Stimulated activated CD4-positive, alpha-beta T cell treated with anti-CD3 and anti-CD28 coated beads, Interleukin-15, amount 100 ng/mL, for 24 hours (primary cell): ENCODE measurements at regions not wholly inside any gene's neighbourhood (a gene's known extent, or its start where the extent isn't known, plus 50 kb on each side); places are given as distances from the start of the nearest gene placed in this dataset.
"Not testable (repeated sequence)": the region's sequence is repeated elsewhere in the genome, so short reads cannot be mapped to it uniquely, and the experiment has no call there.

Source experiments
- DNase-seq: peaks from one replicate; pipeline ENCODE4 v3.0.0-alpha.2; 2020

GRCh38 chr3:158026236-158026635 is 80.0 kb downstream of the SHOX2 start:
- DNase-seq, result no peak

DNA sequence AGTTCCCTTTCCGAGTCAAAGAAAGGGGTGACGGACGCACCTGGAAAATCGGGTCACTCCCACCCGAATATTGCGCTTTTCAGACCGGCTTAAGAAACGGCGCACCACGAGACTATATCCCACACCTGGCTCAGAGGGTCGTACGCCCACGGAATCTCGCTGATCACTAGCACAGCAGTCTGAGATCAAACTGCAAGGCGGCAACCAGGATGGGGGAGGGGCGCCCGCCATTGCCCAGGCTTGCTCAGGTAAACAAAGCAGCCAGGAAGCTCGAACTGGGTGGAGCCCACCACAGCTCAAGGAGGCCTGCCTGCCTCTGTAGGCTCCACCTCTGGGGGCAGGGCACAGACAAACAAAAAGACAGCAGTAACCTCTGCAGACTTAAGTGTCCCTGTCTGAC is 86.3 kb downstream of the SHOX2 start:
- DNase-seq, result not testable (repeated sequence)

DNA sequence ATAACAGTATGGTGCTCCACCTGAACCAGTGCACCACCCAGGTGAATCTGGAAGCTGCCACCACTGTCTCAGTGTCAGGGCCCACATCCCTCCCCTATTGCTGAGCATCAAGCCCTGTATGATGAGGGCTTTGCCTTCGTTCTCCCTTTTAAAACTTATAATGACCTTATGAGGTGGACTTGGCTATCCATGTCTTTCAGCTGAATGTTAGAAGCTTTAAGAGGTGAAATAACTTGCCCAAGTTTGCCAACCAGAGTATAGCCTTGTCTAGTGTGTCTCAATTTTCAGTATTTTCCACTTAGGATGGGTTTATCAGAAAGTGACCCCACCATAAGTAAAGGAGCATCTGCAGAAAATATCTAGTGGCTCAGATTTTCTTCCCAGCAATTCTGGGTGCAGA is 87.8 kb downstream of the SHOX2 start:
- DNase-seq, result no peak

- no peak for DNase-seq
Observed at GRCh38 chr3:158012901-158013300, 93.3 kb downstream of the SHOX2 start.

GRCh38 chr3:158005391-158006100 is 100.7 kb downstream of the SHOX2 start:
- no peak for DNase-seq

- DNase-seq, result no peak
Observed at GRCh38 chr3:157999246-157999645, 107.0 kb downstream of the SHOX2 start.

- DNase-seq, result no peak
Observed at GRCh38 chr3:157982359-157982758, 123.9 kb downstream of the SHOX2 start.

- no peak for DNase-seq
Observed at GRCh38 chr3:157981819-157982218, 124.4 kb downstream of the SHOX2 start.

GRCh38 chr3:157979022-157979421 is 127.2 kb downstream of the SHOX2 start:
- no peak for DNase-seq

DNA sequence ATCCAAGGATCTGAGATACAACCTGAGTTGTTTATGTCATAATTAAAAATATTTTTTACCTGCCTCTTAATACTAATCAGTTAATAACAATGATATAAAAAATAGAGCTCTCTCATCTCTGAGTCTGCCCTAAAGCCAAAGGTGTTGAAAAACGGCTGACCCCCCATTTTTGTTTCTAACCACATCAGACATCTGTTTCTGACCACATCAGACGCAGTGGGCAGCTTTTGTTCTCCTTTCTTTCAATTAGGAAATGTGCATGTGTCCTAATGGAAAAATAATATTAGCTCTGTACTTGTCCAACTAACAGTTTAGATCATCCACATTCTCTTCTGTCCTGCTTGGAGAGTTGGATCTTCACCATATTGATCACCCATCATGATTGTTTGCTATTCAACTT is 144.6 kb downstream of the SHOX2 start:
- no peak for DNase-seq

- no peak for DNase-seq
Observed at GRCh38 chr3:157958457-157958856, 147.8 kb downstream of the SHOX2 start.

DNA sequence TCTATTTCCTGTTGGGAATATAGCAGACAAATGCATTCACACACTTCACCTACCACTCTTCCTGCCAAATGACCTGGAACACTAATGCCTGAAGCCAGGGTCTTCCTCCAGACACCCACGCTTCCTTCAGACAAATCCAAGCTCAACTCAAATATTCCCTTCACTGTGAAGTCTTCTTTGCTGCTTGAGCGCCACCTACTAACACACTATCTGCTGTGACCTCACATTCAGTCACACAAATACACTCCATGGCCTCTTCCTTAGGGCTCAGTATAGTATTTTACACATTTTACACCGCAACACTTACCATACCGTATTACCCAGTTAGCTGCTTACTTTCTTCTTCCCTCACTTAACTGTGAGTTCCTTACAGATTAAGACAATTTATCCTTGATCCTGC is 149.4 kb downstream of the SHOX2 start:
- DNase-seq, result no peak

- no peak for DNase-seq
Observed at GRCh38 chr3:157956176-157956575, 150.0 kb downstream of the SHOX2 start.

DNA sequence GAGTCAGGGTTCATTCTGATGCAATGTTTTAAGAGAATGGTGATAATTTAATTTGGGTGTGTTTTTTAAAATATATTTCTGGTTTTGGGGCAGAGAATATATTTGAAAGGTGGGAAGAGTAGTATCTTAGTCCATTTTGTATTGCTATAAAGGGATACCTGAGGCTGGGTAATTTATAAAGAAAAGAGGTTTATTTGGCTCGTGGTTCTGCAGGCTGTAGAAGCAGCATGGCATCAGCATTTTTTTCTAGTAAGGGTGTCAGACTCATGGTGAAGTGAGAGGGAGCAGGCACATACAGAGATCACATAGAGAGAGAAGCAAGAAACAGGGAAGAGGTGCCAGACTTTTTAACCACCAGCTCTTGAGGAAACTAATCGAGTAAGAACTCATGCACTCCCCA is 152.7 kb downstream of the SHOX2 start:
- no peak for DNase-seq

GRCh38 chr3:157948605-157949383 is 157.4 kb downstream of the SHOX2 start:
- no peak for DNase-seq

- DNase-seq, result no peak
Observed at GRCh38 chr3:157939166-157939565, 167.1 kb downstream of the SHOX2 start.

DNA sequence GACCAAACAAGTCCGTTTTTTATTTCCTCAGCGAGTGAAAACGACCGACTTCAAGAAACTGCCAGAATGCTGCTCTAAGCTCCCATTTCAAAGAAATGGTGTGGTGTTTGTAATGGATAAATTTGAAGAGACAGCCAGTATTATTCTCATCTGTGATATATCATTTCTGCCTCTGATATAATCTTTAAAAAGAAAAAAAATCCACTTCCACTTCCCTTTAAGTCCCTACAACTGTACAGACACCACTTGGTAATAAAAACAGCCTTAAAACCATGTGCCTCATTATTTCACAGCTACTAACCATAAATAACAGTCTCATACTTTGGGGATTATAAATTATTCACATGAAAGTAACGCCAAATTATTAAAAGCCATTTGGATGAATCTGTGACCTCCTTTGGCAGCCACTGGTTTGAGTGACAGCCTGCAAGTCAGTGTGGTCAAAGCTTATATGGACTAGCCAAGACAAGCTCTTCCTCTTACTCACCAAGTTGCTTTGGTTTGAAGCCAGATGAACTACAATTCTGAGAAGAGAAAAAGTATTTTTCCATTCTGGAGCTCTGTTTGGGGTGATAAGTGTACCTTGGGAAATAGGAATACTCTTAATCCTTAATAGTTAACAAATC is 168.0 kb downstream of the SHOX2 start:
- DNase-seq, result no peak

- no peak for DNase-seq
Observed at GRCh38 chr3:157931517-157931916, 174.7 kb downstream of the SHOX2 start.

GRCh38 chr3:157930000-157930780 is 176.0 kb downstream of the SHOX2 start:
- no peak for DNase-seq

DNA sequence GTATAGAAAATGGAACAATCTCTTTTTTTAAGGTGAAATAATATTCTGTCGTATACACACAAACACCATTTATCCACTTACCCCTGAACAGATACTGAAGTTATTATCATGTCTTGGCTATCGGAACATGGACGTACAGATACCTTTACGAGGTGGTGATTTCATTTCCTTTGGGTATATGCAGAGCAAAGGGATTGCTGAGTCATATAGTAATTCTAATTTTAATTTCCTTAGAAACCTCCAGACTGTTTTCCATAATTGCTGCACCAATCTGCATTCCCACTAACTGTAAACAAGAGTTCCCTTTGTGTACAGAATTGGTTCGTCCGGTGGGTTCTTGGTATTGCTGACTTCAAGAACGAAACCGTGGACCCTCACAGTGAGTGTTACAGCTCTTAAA is 179.4 kb downstream of the SHOX2 start:
- no peak for DNase-seq

- no peak for DNase-seq
Observed at GRCh38 chr3:157922614-157923013, 183.6 kb downstream of the SHOX2 start.

DNA sequence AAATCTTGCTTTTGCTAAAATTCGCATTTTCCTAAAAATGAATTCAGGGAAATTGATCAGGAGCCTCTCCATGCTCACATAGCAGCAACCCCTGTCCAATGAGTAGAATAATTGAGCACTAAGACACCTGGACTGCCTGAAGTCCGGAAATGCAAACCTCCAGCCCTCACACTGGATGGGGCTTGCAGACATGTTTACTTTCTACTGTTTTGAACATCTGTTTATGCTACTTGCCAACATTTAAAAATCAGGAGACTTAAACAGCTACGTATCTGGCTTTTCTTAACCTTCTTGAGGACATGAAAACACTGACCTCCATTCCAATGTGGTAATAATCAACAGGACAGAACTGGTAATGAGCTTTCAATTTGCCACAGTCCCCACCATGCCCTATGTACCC is 184.4 kb downstream of the SHOX2 start:
- no peak for DNase-seq
